Mucosa of descending colon (tissue), 3 donors: ENCODE measurements at regions not wholly inside any gene's neighbourhood (a gene's known extent, or its start where the extent isn't known, plus 50 kb on each side); places are given as distances from the start of the nearest gene placed in this dataset.

Source experiments
- ATAC-seq: fragments of 200-7000 bp; cut with Tn5 transposase; one replicate; pipeline ENCODE4 v1.9.1; 2020; ENCODE audit warnings: mild to moderate bottlenecking, moderate library complexity
- DNase-seq, 3 donors: peaks; one replicate each; pipeline ENCODE4 v3.0.0-alpha.2; 2020
- H3K36me3 ChIP-seq: fragments of 200-600 bp; one replicate; pipeline ENCODE4 v1.8.0; 2021; ENCODE audit warnings: low read depth, mild to moderate bottlenecking
- H3K4me1 ChIP-seq: fragments of 200-600 bp; one replicate; pipeline ENCODE4 v1.8.0; 2021; ENCODE audit warnings: low read depth, mild to moderate bottlenecking
- H3K4me3 ChIP-seq: fragments of 200-600 bp; one replicate; pipeline ENCODE4 v1.8.0; 2021; ENCODE audit warnings: mild to moderate bottlenecking
- H3K9me3 ChIP-seq: fragments of 200-600 bp; one replicate; pipeline ENCODE4 v1.8.0; 2021; ENCODE audit warnings: mild to moderate bottlenecking
- CTCF ChIP-seq: fragments of 200-600 bp; IDR thresholded peaks from one replicate; pipeline ENCODE4 v1.8.0; 2022; ENCODE audit warnings: antibody characterized with exemption, mild to moderate bottlenecking
- intact Hi-C, 2 donors: fragments of 100-400 bp; cut with DNase I in 1 of 2; cut with micrococcal nuclease in 1 of 2; formaldehyde crosslinking; loops; one replicate each; pipeline versions ENCODE4 v1.11.0 to v1.11.1; 2022; cut with DNase I, micrococcal nuclease
- donor health status: DM: no; HTN: no; CAD: no; lungs with moderate emphysema.
- donor health status: DM: no; HTN: no; CAD: no.
- donor health status: DM: no; HTN: yes; CAD: no.

- intact Hi-C loops = no loop called here
- no peak for TF ChIP-seq CTCF
- DNase-seq (no peak), ATAC-seq (no peak)
- H3K4me3 ChIP-seq = no peak overlapping the region
- no peaks in the 10 kb centered on the region for H3K4me1 ChIP-seq
- H3K36me3 ChIP-seq = no peaks in the 10 kb centered on the region
- H3K9me3 ChIP-seq = no peaks in the 10 kb centered on the region
These were observed 114.9 kb upstream of the AGAP1 start for GRCh38 chr2:235378944-235379343.

GRCh38 chr2:235381261-235381912 lies 112.5 kb upstream of the AGAP1 start:
- no peak for DNase-seq
- Histone ChIP-seq H3K4me3 (no peak overlapping the region), H3K4me1 (no peaks in the 10 kb centered on the region), H3K9me3 (no peaks in the 10 kb centered on the region), H3K36me3 (no peaks in the 10 kb centered on the region)
- intact Hi-C loops = no loop called here
- no peak for ATAC-seq
- TF ChIP-seq CTCF = no peak

GRCh38 chr2:235382179-235382578 lies 111.7 kb upstream of the AGAP1 start:
- intact Hi-C loops = no loop called here
- DNase-seq (no peak), ATAC-seq (no peak)
- H3K4me3 ChIP-seq = no peak overlapping the region
- H3K4me1 ChIP-seq = no peaks in the 10 kb centered on the region
- H3K36me3 ChIP-seq = no peaks in the 10 kb centered on the region
- H3K9me3 ChIP-seq = no peaks in the 10 kb centered on the region
- no peak for TF ChIP-seq CTCF

- Histone ChIP-seq H3K4me1 (no peaks in the 10 kb centered on the region), H3K36me3 (no peaks in the 10 kb centered on the region), H3K9me3 (no peaks in the 10 kb centered on the region), H3K4me3 (no peak overlapping the region)
- intact Hi-C loops = no loop called here
- TF ChIP-seq CTCF = no peak
- DNase-seq = no peak
- ATAC-seq = no peak
These were observed 111.2 kb upstream of the AGAP1 start for GRCh38 chr2:235382601-235383000.

- no peaks in the 10 kb centered on the region for H3K36me3 ChIP-seq
- no peaks in the 10 kb centered on the region for H3K4me1 ChIP-seq
- no peak for TF ChIP-seq CTCF
- DNase-seq (no peak), ATAC-seq (no peak)
- intact Hi-C loops = no loop called here
- no peak overlapping the region for H3K4me3 ChIP-seq
- H3K9me3 ChIP-seq = no peaks in the 10 kb centered on the region
These were observed 110.5 kb upstream of the AGAP1 start for GRCh38 chr2:235383272-235383843.
